Hepatocyte (in vitro differentiated cells): ENCODE measurements at regions not wholly inside any gene's neighbourhood (a gene's known extent, or its start where the extent isn't known, plus 50 kb on each side); places are given as distances from the start of the nearest gene placed in this dataset.

Source experiments
- DNase-seq: peaks from one replicate; pipeline ENCODE4 v3.0.0-alpha.2; 2016; ENCODE audit warnings: low spot score
- H2AFZ ChIP-seq: fragments of 200-600 bp; sonication (generic); 2 replicates; pipeline ENCODE4 v1.6.0; 2016; ENCODE audit warnings: antibody characterized with exemption, mild to moderate bottlenecking
- H3K27ac ChIP-seq: fragments of 200-600 bp; sonication (generic); 2 replicates; pipeline ENCODE4 v1.5.1; 2016; ENCODE audit warnings: mild to moderate bottlenecking
- H3K27me3 ChIP-seq: fragments of 200-600 bp; sonication (generic); 2 replicates; pipeline ENCODE4 v1.6.1; 2016
- H3K36me3 ChIP-seq: fragments of 200-600 bp; sonication (generic); replicated peaks from 2 replicates; pipeline ENCODE4 v1.5.1; 2016; ENCODE audit warnings: low read depth; ENCODE audit not compliant: insufficient read depth
- H3K4me1 ChIP-seq: fragments of 200-600 bp; sonication (generic); 2 replicates; pipeline ENCODE4 v1.5.1; 2016; ENCODE audit warnings: mild to moderate bottlenecking, moderate library complexity; ENCODE audit not compliant: insufficient read depth
- H3K4me2 ChIP-seq: fragments of 200-600 bp; sonication (generic); 2 replicates; pipeline ENCODE4 v1.6.0; 2016
- H3K4me3 ChIP-seq: fragments of 200-600 bp; sonication (generic); 2 replicates; pipeline ENCODE4 v1.5.1; 2016; ENCODE audit warnings: mild to moderate bottlenecking
- H3K79me2 ChIP-seq: fragments of 200-600 bp; sonication (generic); 2 replicates; pipeline ENCODE4 v1.6.0; 2017; ENCODE audit warnings: mild to moderate bottlenecking
- H3K9me2 ChIP-seq: fragments of 200-600 bp; sonication (generic); replicated peaks from 2 replicates; pipeline ENCODE4 v1.6.0; 2017; ENCODE audit warnings: mild to moderate bottlenecking; ENCODE audit not compliant: insufficient read depth
- H3K9me3 ChIP-seq: fragments of 200-600 bp; sonication (generic); 2 replicates; pipeline ENCODE4 v1.5.1; 2016; ENCODE audit warnings: low read depth, mild to moderate bottlenecking
- H4K20me1 ChIP-seq: fragments of 200-600 bp; sonication (generic); 2 replicates; pipeline ENCODE4 v1.6.0; 2016; ENCODE audit warnings: mild to moderate bottlenecking; ENCODE audit not compliant: insufficient read depth, poor library complexity, severe bottlenecking
- CTCF ChIP-seq: fragments of 200-600 bp; sonication (generic); IDR thresholded peaks from 2 replicates; pipeline ENCODE4 v1.5.1; 2016; ENCODE audit warnings: antibody characterized with exemption, mild to moderate bottlenecking; ENCODE audit not compliant: poor library complexity
- EZH2 ChIP-seq: fragments of 200-600 bp; sonication (generic); IDR thresholded peaks from 2 replicates; pipeline ENCODE4 v1.6.1; 2016; ENCODE audit warnings: antibody characterized with exemption, mild to moderate bottlenecking, borderline replicate concordance
- EZH2phosphoT487 ChIP-seq: fragments of 200-600 bp; sonication (generic); IDR thresholded peaks from one replicate; pipeline ENCODE4 v1.6.1; 2018; ENCODE audit warnings: antibody characterized with exemption, mild to moderate bottlenecking, low read depth, moderate library complexity; ENCODE audit not compliant: unreplicated experiment, severe bottlenecking
- WGBS: methylation state at CpG from one replicate; pipeline ENCODE4 v1.1.6; 2016; ENCODE audit warnings: low lambda C conversion rate; ENCODE audit errors: missing lambda C conversion rate; 5-methylcytosine and 5-hydroxymethylcytosine counted together

- H3K36me3 ChIP-seq, result no peaks in the 10 kb centered on the region
- H3K4me1 ChIP-seq, result no peaks in the 10 kb centered on the region
- H3K9me3 ChIP-seq, result no peaks in the 10 kb centered on the region
- no peak overlapping the region for H2AFZ ChIP-seq
- no peak overlapping the region for H3K4me2 ChIP-seq
- TF ChIP-seq EZH2 (no peak), EZH2phosphoT487 (no peak), CTCF (no peak)
- no peaks in the 10 kb centered on the region for H3K79me2 ChIP-seq
- no peaks in the 10 kb centered on the region for H3K27me3 ChIP-seq
- H3K9me2 ChIP-seq, result no peaks in the 10 kb centered on the region
- DNase-seq, result no peak
- H3K27ac ChIP-seq, result no peak overlapping the region
- no peak overlapping the region for H3K4me3 ChIP-seq
- no peaks in the 10 kb centered on the region for H4K20me1 ChIP-seq
These were observed 183.8 kb upstream of the TBL1XR1 start for GRCh38 chr3:177381070-177381469.

- Histone ChIP-seq H2AFZ (no peak overlapping the region), H3K9me2 (no peaks in the 10 kb centered on the region), H3K4me1 (no peaks in the 10 kb centered on the region), H3K27ac (no peak overlapping the region), H3K36me3 (no peaks in the 10 kb centered on the region), H3K27me3 (no peaks in the 10 kb centered on the region), H3K4me2 (no peak overlapping the region), H3K4me3 (no peak overlapping the region), H3K9me3 (no peaks in the 10 kb centered on the region), H3K79me2 (no peaks in the 10 kb centered on the region), H4K20me1 (no peaks in the 10 kb centered on the region)
- 92% methylated on average over 8 of the region's 8 CpGs for WGBS
- TF ChIP-seq EZH2phosphoT487, result no peak
- DNase-seq, result no peak
These were observed 185.7 kb upstream of the TBL1XR1 start for GRCh38 chr3:177382944-177383343.

- Histone ChIP-seq H3K79me2 (no peaks in the 10 kb centered on the region), H2AFZ (no peak overlapping the region), H3K27ac (no peak overlapping the region), H3K4me2 (no peak overlapping the region), H3K27me3 (no peaks in the 10 kb centered on the region), H4K20me1 (no peaks in the 10 kb centered on the region), H3K9me2 (no peaks in the 10 kb centered on the region), H3K9me3 (no peaks in the 10 kb centered on the region), H3K4me3 (no peak overlapping the region), H3K36me3 (no peaks in the 10 kb centered on the region), H3K4me1 (no peaks in the 10 kb centered on the region)
- 91% methylated on average over 2 of the region's 2 CpGs for WGBS
- TF ChIP-seq CTCF, result no peak
- no peak for TF ChIP-seq EZH2
- TF ChIP-seq EZH2phosphoT487, result no peak
- DNase-seq, result no peak
These were observed 187.9 kb upstream of the TBL1XR1 start for GRCh38 chr3:177385186-177385585.

- Histone ChIP-seq H4K20me1 (no peaks in the 10 kb centered on the region), H3K9me3 (no peaks in the 10 kb centered on the region), H3K79me2 (no peaks in the 10 kb centered on the region), H3K36me3 (no peaks in the 10 kb centered on the region), H3K4me1 (no peaks in the 10 kb centered on the region), H3K27me3 (no peaks in the 10 kb centered on the region), H2AFZ (no peak overlapping the region), H3K4me2 (no peak overlapping the region), H3K27ac (no peak overlapping the region), H3K4me3 (no peak overlapping the region), H3K9me2 (no peaks in the 10 kb centered on the region)
- no peak for DNase-seq
- TF ChIP-seq CTCF (no peak), EZH2 (no peak), EZH2phosphoT487 (no peak)
These were observed 188.6 kb upstream of the TBL1XR1 start for GRCh38 chr3:177385831-177386301.
